ENCODE measurements at regions not wholly inside any gene's neighbourhood (a gene's known extent, or its start where the extent isn't known, plus 50 kb on each side); places are given as distances from the start of the nearest gene placed in this dataset.

GRCh38 chr10:36634916-36635315 is 490.5 kb upstream of the ANKRD30A start:
- no peak for TF ChIP-seq CTCF (IDR thresholded peaks at IDR 0.05; ENCODE audit: low read depth, low read length)
- no peak for TF ChIP-seq EZH2phosphoT487 (IDR thresholded peaks at IDR 0.05; ENCODE audit: low read depth)

Measured in OCI-LY3 (cell line).